K562 (cell line): ENCODE measurements at regions not wholly inside any gene's neighbourhood (a gene's known extent, or its start where the extent isn't known, plus 50 kb on each side); places are given as distances from the start of the nearest gene placed in this dataset.

Experiments used
- ATAC-seq: fragments of 200-7000 bp; cut with Tn5 transposase; 3 replicates; pipeline ENCODE4 v1.9.1; 2020; ENCODE audit warnings: moderate library complexity
- BruUV-seq: library from RNA; stranded (reverse); fragments of 400-500 nt; replicated peaks from 2 replicates; lab custom pipeline; 2021; lab: Mats Ljungman, UMichigan
- CTCF ChIA-PET: fragments of 300-600 bp; formaldehyde crosslinking; extraction: SDS; loops from one replicate; lab custom pipeline; 2021; ENCODE audit warnings: low intra/inter-chr PET ratio; lab: Yijun Ruan, JAX
- POLR2A ChIA-PET: fragments of 300-600, 350-650 bp; sonication (Branson Sonifier 250); formaldehyde crosslinking; extraction: SDS; loops from one replicate; lab custom pipeline; 2021; ENCODE audit warnings: antibody characterized with exemption, inconsistent platforms; lab: Yijun Ruan, JAX
- DNase-seq, 4 experiments: peaks; one replicate each; pipeline versions ENCODE4 v3.0.0 to v3.0.0-alpha.2; 2011 to 2018; ENCODE audit warnings: low spot score in 3 of 4, mixed read lengths in 3 of 4; ENCODE audit errors: extremely low read depth in 1 of 4
- FAIRE-seq: peaks from 2 replicates; lab custom pipeline; 2011; peaks lifted over from hg19 to GRCh38; lab: Jason Lieb, UNC
- H2AFZ ChIP-seq: 2 replicates; pipeline ENCODE4 v1.6.0; 2011; ENCODE audit warnings: low read depth, low read length, control low read depth, inconsistent platforms
- H3K27ac ChIP-seq: fragments of 200-600 bp; 3 replicates; pipeline ENCODE4 v1.8.0; 2011; ENCODE audit warnings: low read depth, mild to moderate bottlenecking, control low read depth, inconsistent platforms, low read length, moderate library complexity, mixed read lengths; ENCODE audit errors: extremely low read depth
- H3K27me3 ChIP-seq, 2 experiments: fragments of 300-600 bp in 1 of 2; 2 replicates in 1 of 2; 3 replicates in 1 of 2; pipeline versions ENCODE4 v1.6.0 to v1.8.0; 2011; ENCODE audit warnings: inconsistent platforms in 2 of 2, low read length in 2 of 2, mild to moderate bottlenecking in 1 of 2, mixed read lengths in 1 of 2, moderate library complexity in 1 of 2; ENCODE audit not compliant: control insufficient read depth in 2 of 2, insufficient read depth in 2 of 2
- H3K36me3 ChIP-seq: fragments of 300-600 bp; 3 replicates; pipeline ENCODE4 v1.8.0; 2011; ENCODE audit warnings: mild to moderate bottlenecking, low read length, inconsistent platforms; ENCODE audit not compliant: control insufficient read depth, insufficient read depth
- H3K4me1 ChIP-seq, 2 experiments: fragments of 200-600 bp in 1 of 2; replicated peaks in 1 of 2; 2 replicates in 1 of 2; 3 replicates in 1 of 2; pipeline versions ENCODE4 v1.5.1 to v1.8.0; 2011; ENCODE audit warnings: inconsistent platforms in 2 of 2, low read length in 2 of 2, mild to moderate bottlenecking in 1 of 2, mixed read lengths in 1 of 2, moderate library complexity in 1 of 2; ENCODE audit not compliant: control insufficient read depth in 2 of 2, insufficient read depth in 2 of 2
- H3K4me2 ChIP-seq: 2 replicates; pipeline ENCODE4 v1.6.1; 2011; ENCODE audit warnings: low read length, control low read depth, inconsistent platforms, mixed read lengths; ENCODE audit not compliant: insufficient read depth
- H3K4me3 ChIP-seq: fragments of 200-600 bp; sonication (generic), shearing (Covaris generic); 2 replicates; pipeline ENCODE4 v1.5.1; 2016; ENCODE audit warnings: control low read depth, inconsistent platforms
- H3K79me2 ChIP-seq: fragments of 200-600 bp; 3 replicates; pipeline ENCODE4 v1.8.0; 2011; ENCODE audit warnings: low read length, inconsistent platforms; ENCODE audit not compliant: control insufficient read depth, insufficient read depth
- H3K9ac ChIP-seq, 2 experiments: 2 replicates each; pipeline versions ENCODE4 v1.6.0 to v1.6.1; 2011; ENCODE audit warnings: low read depth in 2 of 2, low read length in 2 of 2, control low read depth in 1 of 2, inconsistent platforms in 1 of 2, mild to moderate bottlenecking in 1 of 2, mixed read lengths in 1 of 2; ENCODE audit not compliant: insufficient read depth in 1 of 2
- H3K9me1 ChIP-seq: one replicate; pipeline ENCODE4 v1.6.0; 2011; ENCODE audit warnings: inconsistent platforms, mild to moderate bottlenecking, low read length, moderate library complexity; ENCODE audit not compliant: control insufficient read depth, insufficient read depth
- H3K9me3 ChIP-seq: replicated peaks from 2 replicates; pipeline ENCODE4 v1.5.1; 2011; ENCODE audit warnings: low read depth, low read length, inconsistent platforms; ENCODE audit not compliant: control insufficient read depth, insufficient read depth
- H4K20me1 ChIP-seq: replicated peaks from 2 replicates; pipeline ENCODE4 v1.6.1; 2011; ENCODE audit warnings: low read length, inconsistent platforms, mixed read lengths; ENCODE audit not compliant: control insufficient read depth, insufficient read depth
- CREB3L1 ChIP-seq: fragments of 450-650 bp; IDR thresholded peaks from 2 replicates; pipeline ENCODE4 v1.6.1; 2014; ENCODE audit warnings: low read depth, mild to moderate bottlenecking, moderate library complexity, borderline replicate concordance
- CTCF ChIP-seq, 3 experiments: IDR thresholded peaks in 2 of 3; conservative IDR thresholded peaks in 1 of 3; 2 replicates each; pipeline ENCODE4 v1.5.1; 2011 to 2012; ENCODE audit warnings: low read length in 3 of 3, mild to moderate bottlenecking in 3 of 3, control low read depth in 2 of 3, improper control_type of control experiment in 1 of 3, inconsistent platforms in 1 of 3, low read depth in 1 of 3, mixed read lengths in 1 of 3, moderate library complexity in 1 of 3; ENCODE audit not compliant: insufficient read depth in 2 of 3
- HOMEZ ChIP-seq: fragments of 250-450 bp; sonication (Bioruptor Pico); IDR thresholded peaks from 2 replicates; pipeline ENCODE4 v1.4.0; 2020; ENCODE audit warnings: mild to moderate bottlenecking, moderate library complexity
- SRF ChIP-seq, 2 experiments: fragments of 250-450, 450-650 bp in 1 of 2; sonication (Bioruptor Pico) in 1 of 2; sonication (generic) in 1 of 2; formaldehyde crosslinking; IDR thresholded peaks; 2 replicates each; pipeline versions ENCODE4 v1.5.0 to v1.5.1; 2020 to 2022; ENCODE audit warnings: mild to moderate bottlenecking in 1 of 2, missing genetic modification reagents in 1 of 2
- SRSF9 ChIP-seq: fragments of 200-400 bp; formaldehyde crosslinking; IDR thresholded peaks from 2 replicates; pipeline ENCODE4 v1.6.1; 2017; ENCODE audit warnings: low read depth, low read length, borderline replicate concordance
- WGBS: fragments of 100-300 bp; shearing (Covaris generic); methylation state at CpG from one replicate; pipeline ENCODE4 v1.1.6; 2016; ENCODE audit warnings: low coverage, mixed read lengths; ENCODE audit not compliant: insufficient coverage; ENCODE audit errors: missing lambda C conversion rate; 5-methylcytosine and 5-hydroxymethylcytosine counted together
- in situ Hi-C: fragments of 300-500 bp; cut with MboI; formaldehyde crosslinking; loops from 4 replicates; pipeline ENCODE4 v1.15.0; 2018; ENCODE audit warnings: inconsistent platforms, mixed read lengths
- intact Hi-C: fragments of 100-400 bp; cut with micrococcal nuclease; formaldehyde crosslinking; loops from 2 replicates; pipeline ENCODE4 v1.14.2; 2022

DNA sequence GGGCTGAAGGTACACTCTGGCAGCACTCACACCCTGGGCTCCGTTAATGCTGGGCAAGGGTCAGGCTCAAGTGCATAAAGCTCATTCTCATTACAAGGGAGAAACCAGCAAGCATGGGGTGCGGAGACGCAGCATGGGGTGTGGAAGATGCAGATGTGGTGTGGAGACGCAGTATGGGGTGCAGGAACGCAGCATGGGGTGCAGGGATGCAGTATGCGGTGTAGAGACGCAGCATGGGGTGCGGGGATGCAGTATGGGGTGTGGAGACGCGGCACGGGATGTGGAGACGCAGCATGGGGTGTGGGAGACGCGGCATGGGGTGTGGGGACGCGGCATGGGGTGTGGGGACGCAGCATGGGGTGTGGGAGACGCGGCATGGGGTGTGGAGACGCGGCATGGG lies 390.7 kb downstream of the NPHP4 start (continued):
- TF ChIP-seq CREB3L1 (no peak), HOMEZ (CRISPR knock-in tag) (no peak), SRF (CRISPR knock-in tag; IDR thresholded peaks at IDR 0.05) (no peak)

- H3K27ac ChIP-seq = no peak overlapping the region
- H2AFZ ChIP-seq = no peak overlapping the region
- intact Hi-C loops (loop anchor here (10.0 kb wide), 1 partner anchor 85 kb away; no protein-coding TSS in a partner anchor), in situ Hi-C loops (no loop called here)
- no peaks in the 10 kb centered on the region for H3K36me3 ChIP-seq
- POLR2A ChIA-PET = no interaction called here
- no peaks in the 10 kb centered on the region for H3K9me1 ChIP-seq
- no peak for ATAC-seq
- no peaks in the 10 kb centered on the region for H3K9me3 ChIP-seq
- H3K4me3 ChIP-seq = no peak overlapping the region
- CTCF ChIA-PET = interaction anchor here (0.7 kb wide), 1 partner anchor 284 kb away, joined by 4 read pairs; no protein-coding TSS in a partner anchor
- H4K20me1 ChIP-seq = no peaks in the 10 kb centered on the region
- H3K9ac ChIP-seq = no peak overlapping the region
- no peak for DNase-seq
- no TSS peak for BruUV-seq
- H3K4me1 ChIP-seq = no peaks in the 10 kb centered on the region
- WGBS = 0% methylated on average over 6 of the region's 6 CpGs
- no peaks in the 10 kb centered on the region for H3K79me2 ChIP-seq
- no peak overlapping the region for H3K4me2 ChIP-seq
- no peak for FAIRE-seq
- peaks cover 0 to 23% of the 10 kb centered on the region in 2 experiments; a peak in 2 of 5 replicates for H3K27me3 ChIP-seq
- TF ChIP-seq SRSF9 (no peak), CTCF (IDR thresholded peaks at IDR 0.05 in 2 of 3, conservative IDR thresholded peaks at IDR 0.05 in 1 of 3; ENCODE audit: insufficient read depth in 2 of 3, low read depth in 1 of 3, low read length in 3 of 3) (peak in 1 of 3 experiments; percentile 21; a peak in 1 of 6 replicates)
These were observed 392.7 kb downstream of the NPHP4 start for GRCh38 chr1:5599541-5599940.
